ENCODE measurements at regions not wholly inside any gene's neighbourhood (a gene's known extent, or its start where the extent isn't known, plus 50 kb on each side); places are given as distances from the start of the nearest gene placed in this dataset.

DNA sequence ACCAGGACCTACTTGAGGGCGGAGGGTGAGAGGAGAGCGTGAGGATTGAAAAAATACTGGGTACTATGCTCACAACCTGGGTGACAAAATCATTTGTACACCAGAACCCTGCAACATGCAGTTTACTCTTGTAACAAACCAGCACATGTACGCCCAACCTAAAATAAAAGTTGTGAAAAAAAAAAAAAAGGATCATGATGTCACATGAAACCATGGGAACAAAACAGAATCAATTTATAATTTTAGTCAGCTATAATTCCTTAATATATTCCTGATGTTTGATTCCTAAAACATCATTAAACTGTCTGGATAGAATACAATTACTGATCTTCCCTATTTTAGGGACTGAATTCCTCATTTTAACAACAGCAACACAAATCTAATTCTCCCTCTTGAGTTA lies 160.6 kb upstream of the SPRY2 start:
- TF ChIP-seq POLR2A (IDR thresholded peaks at IDR 0.05): no peak
- TF ChIP-seq POLR2AphosphoS5 (IDR thresholded peaks at IDR 0.05): no peak
- TF ChIP-seq, protein P1, sequence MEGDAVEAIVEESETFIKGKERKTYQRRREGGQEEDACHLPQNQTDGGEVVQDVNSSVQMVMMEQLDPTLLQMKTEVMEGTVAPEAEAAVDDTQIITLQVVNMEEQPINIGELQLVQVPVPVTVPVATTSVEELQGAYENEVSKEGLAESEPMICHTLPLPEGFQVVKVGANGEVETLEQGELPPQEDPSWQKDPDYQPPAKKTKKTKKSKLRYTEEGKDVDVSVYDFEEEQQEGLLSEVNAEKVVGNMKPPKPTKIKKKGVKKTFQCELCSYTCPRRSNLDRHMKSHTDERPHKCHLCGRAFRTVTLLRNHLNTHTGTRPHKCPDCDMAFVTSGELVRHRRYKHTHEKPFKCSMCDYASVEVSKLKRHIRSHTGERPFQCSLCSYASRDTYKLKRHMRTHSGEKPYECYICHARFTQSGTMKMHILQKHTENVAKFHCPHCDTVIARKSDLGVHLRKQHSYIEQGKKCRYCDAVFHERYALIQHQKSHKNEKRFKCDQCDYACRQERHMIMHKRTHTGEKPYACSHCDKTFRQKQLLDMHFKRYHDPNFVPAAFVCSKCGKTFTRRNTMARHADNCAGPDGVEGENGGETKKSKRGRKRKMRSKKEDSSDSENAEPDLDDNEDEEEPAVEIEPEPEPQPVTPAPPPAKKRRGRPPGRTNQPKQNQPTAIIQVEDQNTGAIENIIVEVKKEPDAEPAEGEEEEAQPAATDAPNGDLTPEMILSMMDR (IDR thresholded peaks at IDR 0.05): no peak
